Smooth muscle cell (in vitro differentiated cells): ENCODE measurements at regions not wholly inside any gene's neighbourhood (a gene's known extent, or its start where the extent isn't known, plus 50 kb on each side); places are given as distances from the start of the nearest gene placed in this dataset.

Source experiments
- DNase-seq: peaks from one replicate; lab custom pipeline; 2025; ENCODE audit not compliant: unreplicated experiment; lab: John Stamatoyannopoulos, UW
- H2AFZ ChIP-seq: fragments of 200-600 bp; sonication (generic); 2 replicates; pipeline ENCODE4 v1.6.0; 2016; ENCODE audit warnings: antibody characterized with exemption, low read depth, mild to moderate bottlenecking
- H3F3A ChIP-seq: fragments of 200-600 bp; sonication (generic); 2 replicates; pipeline ENCODE4 v1.6.0; 2017; ENCODE audit warnings: antibody characterized with exemption, low read depth
- H3K27ac ChIP-seq: fragments of 200-600 bp; sonication (generic); 2 replicates; pipeline ENCODE4 v1.5.1; 2016; ENCODE audit warnings: low read depth, mild to moderate bottlenecking
- H3K27me3 ChIP-seq: fragments of 200-600 bp; sonication (generic); 2 replicates; pipeline ENCODE4 v1.6.1; 2016; ENCODE audit warnings: low read depth, mild to moderate bottlenecking
- H3K36me3 ChIP-seq: fragments of 200-600 bp; sonication (generic); 2 replicates; pipeline ENCODE4 v1.5.1; 2016; ENCODE audit warnings: low read depth
- H3K4me1 ChIP-seq: fragments of 200-600 bp; sonication (generic); 2 replicates; pipeline ENCODE4 v1.5.1; 2016; ENCODE audit warnings: low read depth
- H3K4me2 ChIP-seq: fragments of 200-600 bp; sonication (generic); 2 replicates; pipeline ENCODE4 v1.6.0; 2016; ENCODE audit warnings: mild to moderate bottlenecking
- H3K4me3 ChIP-seq: fragments of 200-600 bp; sonication (generic); 2 replicates; pipeline ENCODE4 v1.5.1; 2016; ENCODE audit warnings: mild to moderate bottlenecking
- H3K79me2 ChIP-seq: fragments of 200-600 bp; sonication (generic); 2 replicates; pipeline ENCODE4 v1.6.0; 2016; ENCODE audit warnings: low read depth, mild to moderate bottlenecking
- H3K9ac ChIP-seq: fragments of 200-600 bp; sonication (generic); 2 replicates; pipeline ENCODE4 v1.6.0; 2016; ENCODE audit warnings: low read depth
- H3K9me3 ChIP-seq: fragments of 200-600 bp; sonication (generic); replicated peaks from 2 replicates; pipeline ENCODE4 v1.5.1; 2016; ENCODE audit warnings: low read depth
- H4K20me1 ChIP-seq: fragments of 200-600 bp; sonication (generic); 2 replicates; pipeline ENCODE4 v1.6.0; 2016; ENCODE audit warnings: low read depth
- CTCF ChIP-seq: fragments of 200-600 bp; sonication (generic); IDR thresholded peaks from 2 replicates; pipeline ENCODE4 v1.5.1; 2017; ENCODE audit warnings: borderline replicate concordance, mild to moderate bottlenecking, antibody characterized with exemption; ENCODE audit not compliant: insufficient read depth, poor library complexity, severe bottlenecking
- WGBS: methylation state at CpG from one replicate; pipeline ENCODE4 v1.1.7; 2016; ENCODE audit warnings: low lambda C conversion rate; 5-methylcytosine and 5-hydroxymethylcytosine counted together

- Histone ChIP-seq H3K36me3 (no peaks in the 10 kb centered on the region), H2AFZ (no peak overlapping the region)
Observed at GRCh38 chr3:107208100-107208499, 169.1 kb upstream of the CCDC54 start.

DNA sequence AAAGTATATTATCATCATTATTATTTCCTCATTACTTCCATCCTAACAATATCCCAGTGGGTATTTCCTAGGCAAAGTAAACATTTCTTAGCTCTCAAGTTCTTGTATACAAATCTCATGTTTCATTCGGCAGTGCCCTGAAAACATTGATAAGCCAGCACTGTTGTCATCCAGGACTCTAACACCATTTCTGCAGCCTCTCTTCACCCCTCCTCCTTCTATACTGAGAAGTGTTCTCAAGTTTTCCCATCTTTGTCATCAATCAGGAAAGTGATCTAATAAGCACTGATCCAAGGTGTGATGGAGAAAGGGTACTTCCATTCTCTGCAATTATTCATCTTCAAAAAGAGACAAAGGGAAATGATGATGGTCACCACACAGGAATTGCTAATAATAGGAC is 168.4 kb upstream of the CCDC54 start:
- Histone ChIP-seq H3K79me2 (no peaks in the 10 kb centered on the region), H3K9me3 (no peaks in the 10 kb centered on the region), H3K27me3 (no peaks in the 10 kb centered on the region), H3K4me2 (peak overlapping the region; percentile 49), H2AFZ (peak overlapping the region; percentile 28), H3K9ac (no peak overlapping the region), H3K27ac (peak overlapping the region; percentile 75), H3K36me3 (no peaks in the 10 kb centered on the region), H3K4me3 (no peak overlapping the region), H3F3A (peaks cover 20% of the 10 kb centered on the region), H3K4me1 (peaks cover 19% of the 10 kb centered on the region), H4K20me1 (no peaks in the 10 kb centered on the region)
- TF ChIP-seq CTCF, result no peak
- no peak for DNase-seq
- WGBS, result 27% methylated on average over 1 of the region's 1 CpG

More at GRCh38 chr3:107208100-107208499, 169.1 kb upstream of the CCDC54 start:
- peak overlapping the region; percentile 75 for H3K27ac ChIP-seq
- peak overlapping the region; percentile 53 for H3K4me2 ChIP-seq
- H3K4me3 ChIP-seq, result no peak overlapping the region
- H3K9me3 ChIP-seq, result no peaks in the 10 kb centered on the region
- no peak for DNase-seq
- no peak for TF ChIP-seq CTCF
- no peaks in the 10 kb centered on the region for H3K27me3 ChIP-seq
- H3K79me2 ChIP-seq, result no peaks in the 10 kb centered on the region
- H3F3A ChIP-seq, result peaks cover 20% of the 10 kb centered on the region
- H4K20me1 ChIP-seq, result no peaks in the 10 kb centered on the region
- peaks cover 19% of the 10 kb centered on the region for H3K4me1 ChIP-seq
- H3K9ac ChIP-seq, result no peak overlapping the region

GRCh38 chr3:107209302-107209990 is 167.8 kb upstream of the CCDC54 start:
- H3K9ac ChIP-seq, result no peak overlapping the region
- peak overlapping the region; percentile 28 for H2AFZ ChIP-seq
- peaks cover 19% of the 10 kb centered on the region for H3K4me1 ChIP-seq

More at GRCh38 chr3:107209302-107209990, 167.8 kb upstream of the CCDC54 start:
- Histone ChIP-seq H3K27me3 (no peaks in the 10 kb centered on the region), H3K79me2 (no peaks in the 10 kb centered on the region), H3K4me2 (peak overlapping the region; percentile 49), H3K27ac (peak overlapping the region; percentile 75), H3K4me3 (no peak overlapping the region), H3K36me3 (no peaks in the 10 kb centered on the region), H4K20me1 (no peaks in the 10 kb centered on the region), H3F3A (peaks cover 20% of the 10 kb centered on the region), H3K9me3 (no peaks in the 10 kb centered on the region)
- no peak for DNase-seq
- 78% methylated on average over 4 of the region's 4 CpGs for WGBS
- TF ChIP-seq CTCF, result no peak
